22Rv1 (cell line): ENCODE measurements at regions not wholly inside any gene's neighbourhood (a gene's known extent, or its start where the extent isn't known, plus 50 kb on each side); places are given as distances from the start of the nearest gene placed in this dataset.

ENCODE experiments used
- CTCF ChIP-seq: fragments of 450-650 bp; IDR thresholded peaks from 2 replicates; pipeline ENCODE4 v1.5.1; 2017; ENCODE audit warnings: mild to moderate bottlenecking
- ZFX ChIP-seq: fragments of 450-650 bp; IDR thresholded peaks from 2 replicates; pipeline ENCODE4 v1.6.1; 2017; ENCODE audit warnings: antibody characterized with exemption, borderline replicate concordance

DNA sequence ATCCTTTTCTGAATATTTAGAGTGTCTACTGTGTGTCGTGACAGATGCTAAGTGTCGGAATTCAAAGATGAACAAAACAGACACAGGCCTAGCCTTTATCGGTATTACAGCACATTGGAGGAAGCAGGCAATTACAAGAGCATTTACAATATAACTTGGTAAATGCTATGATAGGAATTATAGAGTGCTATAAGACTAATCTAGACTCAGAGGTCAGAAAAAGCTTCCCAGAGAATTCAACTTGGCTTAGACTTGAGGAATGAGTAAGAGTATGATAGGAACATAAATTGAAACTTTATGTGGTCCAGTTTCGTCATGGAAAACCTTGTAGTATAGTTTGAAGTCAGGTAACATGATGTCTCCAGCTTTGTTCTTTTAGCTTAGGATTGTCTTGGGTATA is 395.7 kb upstream of the FAT3 start:
- TF ChIP-seq CTCF (no peak), ZFX (no peak)
